Ectodermal cell (in vitro differentiated cells): ENCODE measurements at regions not wholly inside any gene's neighbourhood (a gene's known extent, or its start where the extent isn't known, plus 50 kb on each side); places are given as distances from the start of the nearest gene placed in this dataset.

ENCODE experiments used
- H3K27ac ChIP-seq: 2 replicates; pipeline ENCODE4 v1.7.0; 2013; ENCODE audit warnings: mild to moderate bottlenecking, low read depth, low read length; ENCODE audit not compliant: insufficient read depth, poor library complexity, severe bottlenecking
- H3K27me3 ChIP-seq: 2 replicates; pipeline ENCODE4 v1.7.0; 2013; ENCODE audit warnings: mild to moderate bottlenecking, low read length; ENCODE audit not compliant: insufficient read depth, control insufficient read depth, poor library complexity, severe bottlenecking
- H3K36me3 ChIP-seq: one replicate; pipeline ENCODE4 v1.7.0; 2013; ENCODE audit warnings: low read length; ENCODE audit not compliant: control insufficient read depth, insufficient read depth
- H3K4me1 ChIP-seq: one replicate; pipeline ENCODE4 v1.7.0; 2013; ENCODE audit warnings: low read length; ENCODE audit not compliant: control insufficient read depth, insufficient read depth
- H3K4me3 ChIP-seq: 2 replicates; pipeline ENCODE4 v1.7.0; 2013; ENCODE audit warnings: low read depth, low read length, control low read depth; ENCODE audit not compliant: insufficient read depth
- H3K9me3 ChIP-seq: 2 replicates; pipeline ENCODE4 v1.7.0; 2013; ENCODE audit warnings: mild to moderate bottlenecking, low read length, moderate library complexity; ENCODE audit not compliant: control insufficient read depth
- WGBS, 2 experiments: methylation state at CpG; one replicate each; pipeline ENCODE4 v1.1.7; 2013; ENCODE audit warnings: missing lambda C conversion rate in 2 of 2; 5-methylcytosine and 5-hydroxymethylcytosine counted together

- Histone ChIP-seq H3K4me3 (no peak overlapping the region), H3K27me3 (no peaks in the 10 kb centered on the region), H3K27ac (no peak overlapping the region), H3K9me3 (no peaks in the 10 kb centered on the region), H3K36me3 (no peaks in the 10 kb centered on the region), H3K4me1 (no peaks in the 10 kb centered on the region)
Measured at GRCh38 chr2:145599756-145600155, 1079.8 kb upstream of the ZEB2 start.

GRCh38 chr2:145598434-145598833 lies 1078.5 kb upstream of the ZEB2 start:
- WGBS, 2 experiments: 88 to 95% methylated on average over 3 to 4 of the region's 4 CpGs
- H3K4me3 ChIP-seq: no peak overlapping the region

GRCh38 chr2:145597809-145598208 lies 1077.9 kb upstream of the ZEB2 start:
- no peaks in the 10 kb centered on the region for H3K9me3 ChIP-seq

More at GRCh38 chr2:145598434-145598833, 1078.5 kb upstream of the ZEB2 start:
- H3K36me3 ChIP-seq: no peaks in the 10 kb centered on the region
- no peaks in the 10 kb centered on the region for H3K9me3 ChIP-seq
- H3K27me3 ChIP-seq: no peaks in the 10 kb centered on the region
- no peak overlapping the region for H3K27ac ChIP-seq
- no peaks in the 10 kb centered on the region for H3K4me1 ChIP-seq

GRCh38 chr2:145597006-145597405 lies 1077.1 kb upstream of the ZEB2 start:
- no peak overlapping the region for H3K27ac ChIP-seq
- no peaks in the 10 kb centered on the region for H3K36me3 ChIP-seq
- peaks cover 5% of the 10 kb centered on the region for H3K4me1 ChIP-seq
- no peak overlapping the region for H3K4me3 ChIP-seq
- H3K9me3 ChIP-seq: no peaks in the 10 kb centered on the region
- WGBS, 2 experiments: 89 to 100% methylated on average over 1 of the region's 1 CpG
- H3K27me3 ChIP-seq: no peaks in the 10 kb centered on the region

More at GRCh38 chr2:145597809-145598208, 1077.9 kb upstream of the ZEB2 start:
- no peak overlapping the region for H3K4me3 ChIP-seq
- H3K27me3 ChIP-seq: no peaks in the 10 kb centered on the region
- no peak overlapping the region for H3K27ac ChIP-seq
- no peaks in the 10 kb centered on the region for H3K4me1 ChIP-seq
- no peaks in the 10 kb centered on the region for H3K36me3 ChIP-seq

- Histone ChIP-seq H3K27ac (no peak overlapping the region), H3K4me1 (peaks cover 5% of the 10 kb centered on the region), H3K36me3 (no peaks in the 10 kb centered on the region), H3K4me3 (no peak overlapping the region), H3K9me3 (no peaks in the 10 kb centered on the region), H3K27me3 (no peaks in the 10 kb centered on the region)
- WGBS, 2 experiments: 91 to 93% methylated on average over 3 of the region's 3 CpGs
Measured at GRCh38 chr2:145596416-145596815, 1076.5 kb upstream of the ZEB2 start.

GRCh38 chr2:145595296-145595695 lies 1075.4 kb upstream of the ZEB2 start:
- WGBS, 2 experiments: 94 to 98% methylated on average over 3 of the region's 3 CpGs
- Histone ChIP-seq H3K9me3 (no peaks in the 10 kb centered on the region), H3K36me3 (no peaks in the 10 kb centered on the region), H3K27me3 (no peaks in the 10 kb centered on the region), H3K4me3 (no peak overlapping the region), H3K4me1 (peaks cover 5% of the 10 kb centered on the region), H3K27ac (no peak overlapping the region)

GRCh38 chr2:145593991-145594614 lies 1074.2 kb upstream of the ZEB2 start:
- Histone ChIP-seq H3K27me3 (no peaks in the 10 kb centered on the region), H3K4me3 (no peak overlapping the region), H3K9me3 (no peaks in the 10 kb centered on the region), H3K27ac (no peak overlapping the region), H3K4me1 (peaks cover 5% of the 10 kb centered on the region), H3K36me3 (no peaks in the 10 kb centered on the region)
- WGBS, 2 experiments: 93% methylated on average over 2 of the region's 2 CpGs; no CpG with 5 or more reads in 1 of the 2 experiments

- Histone ChIP-seq H3K27ac (no peak overlapping the region), H3K9me3 (no peaks in the 10 kb centered on the region), H3K4me1 (peaks cover 5% of the 10 kb centered on the region), H3K36me3 (no peaks in the 10 kb centered on the region), H3K27me3 (no peaks in the 10 kb centered on the region), H3K4me3 (no peak overlapping the region)
- WGBS, 2 experiments: 100% methylated on average over 1 of the region's 1 CpG; no CpG with 5 or more reads in 1 of the 2 experiments
Measured at GRCh38 chr2:145593280-145593679, 1073.4 kb upstream of the ZEB2 start.

GRCh38 chr2:145592361-145592760 lies 1072.4 kb upstream of the ZEB2 start:
- Histone ChIP-seq H3K9me3 (no peaks in the 10 kb centered on the region), H3K27ac (no peak overlapping the region), H3K36me3 (no peaks in the 10 kb centered on the region), H3K27me3 (no peaks in the 10 kb centered on the region), H3K4me3 (no peak overlapping the region), H3K4me1 (peaks cover 5% of the 10 kb centered on the region)
- 69 to 72% methylated on average over 1 of the region's 1 CpG for WGBS, 2 experiments

- H3K27ac ChIP-seq: no peak overlapping the region
- H3K9me3 ChIP-seq: no peaks in the 10 kb centered on the region
- WGBS, 2 experiments: 97 to 98% methylated on average over 3 of the region's 3 CpGs
- peaks cover 5% of the 10 kb centered on the region for H3K4me1 ChIP-seq
- H3K4me3 ChIP-seq: no peak overlapping the region
- H3K36me3 ChIP-seq: no peaks in the 10 kb centered on the region
- no peaks in the 10 kb centered on the region for H3K27me3 ChIP-seq
Measured at GRCh38 chr2:145591109-145591809, 1071.3 kb upstream of the ZEB2 start.
